ENCODE measurements at regions not wholly inside any gene's neighbourhood (a gene's known extent, or its start where the extent isn't known, plus 50 kb on each side); places are given as distances from the start of the nearest gene placed in this dataset.

- H3K27me3 Mint-ChIP-seq (ENCODE audit: low read depth) = no peaks in the 10 kb centered on the region
- H3K36me3 Mint-ChIP-seq = no peaks in the 10 kb centered on the region
- H3K4me1 Mint-ChIP-seq = peaks cover 19% of the 10 kb centered on the region
Observed at GRCh38 chr20:19021406-19022117, 190.9 kb upstream of the SLC24A3 start.

GRCh38 chr20:19022118-19022575 lies 190.3 kb upstream of the SLC24A3 start:
- H3K4me1 Mint-ChIP-seq = peaks cover 19% of the 10 kb centered on the region
- no peak for TF ChIP-seq CTCF (IDR thresholded peaks at IDR 0.05; ENCODE audit: unreplicated experiment)
- H3K36me3 Mint-ChIP-seq = no peaks in the 10 kb centered on the region
- H3K9me3 Mint-ChIP-seq = no peaks in the 10 kb centered on the region
- H3K27me3 Mint-ChIP-seq (ENCODE audit: low read depth) = no peaks in the 10 kb centered on the region
- H3K27ac Mint-ChIP-seq = no peak overlapping the region
- no peak overlapping the region for H3K4me3 Mint-ChIP-seq
- no peak for DNase-seq (ENCODE audit: low spot score in 2 of 2, unreplicated experiment in 2 of 2)

More at GRCh38 chr20:19021406-19022117, 190.9 kb upstream of the SLC24A3 start:
- TF ChIP-seq CTCF (IDR thresholded peaks at IDR 0.05; ENCODE audit: unreplicated experiment) = no peak
- DNase-seq (ENCODE audit: low spot score in 2 of 2, unreplicated experiment in 2 of 2) = no peak
- no peak overlapping the region for H3K4me3 Mint-ChIP-seq
- no peak overlapping the region for H3K27ac Mint-ChIP-seq
- H3K9me3 Mint-ChIP-seq = no peaks in the 10 kb centered on the region

GRCh38 chr20:19022791-19023448 lies 189.5 kb upstream of the SLC24A3 start:
- no peaks in the 10 kb centered on the region for H3K27me3 Mint-ChIP-seq (ENCODE audit: low read depth)
- H3K9me3 Mint-ChIP-seq = no peaks in the 10 kb centered on the region
- no peak for TF ChIP-seq CTCF (IDR thresholded peaks at IDR 0.05; ENCODE audit: unreplicated experiment)
- no peak overlapping the region for H3K4me3 Mint-ChIP-seq
- H3K4me1 Mint-ChIP-seq = peaks cover 19% of the 10 kb centered on the region
- DNase-seq (ENCODE audit: low spot score in 2 of 2, unreplicated experiment in 2 of 2) = no peak
- no peaks in the 10 kb centered on the region for H3K36me3 Mint-ChIP-seq
- H3K27ac Mint-ChIP-seq = no peak overlapping the region

- Mint-ChIP-seq H3K36me3 (no peaks in the 10 kb centered on the region), H3K9me3 (peaks cover under 1% of the 10 kb centered on the region), H3K27ac (no peak overlapping the region), H3K4me3 (no peak overlapping the region), H3K27me3 (ENCODE audit: low read depth) (no peaks in the 10 kb centered on the region), H3K4me1 (peaks cover 11% of the 10 kb centered on the region)
- DNase-seq (ENCODE audit: low spot score in 2 of 2, unreplicated experiment in 2 of 2) = no peak
- no peak for TF ChIP-seq CTCF (IDR thresholded peaks at IDR 0.05; ENCODE audit: unreplicated experiment)
Observed at GRCh38 chr20:19024296-19025035, 188.0 kb upstream of the SLC24A3 start.

- Mint-ChIP-seq H3K27me3 (ENCODE audit: low read depth) (peaks cover 2% of the 10 kb centered on the region), H3K4me3 (no peak overlapping the region), H3K9me3 (peaks cover 4% of the 10 kb centered on the region), H3K4me1 (peaks cover 11% of the 10 kb centered on the region), H3K27ac (no peak overlapping the region), H3K36me3 (no peaks in the 10 kb centered on the region)
- DNase-seq (ENCODE audit: low spot score in 2 of 2, unreplicated experiment in 2 of 2) = no peak
- no peak for TF ChIP-seq CTCF (IDR thresholded peaks at IDR 0.05; ENCODE audit: unreplicated experiment)
Observed at GRCh38 chr20:19025430-19026120, 186.9 kb upstream of the SLC24A3 start.

Measured in mesothelial cell of epicardium (in vitro differentiated cells).